ENCODE measurements at regions not wholly inside any gene's neighbourhood (a gene's known extent, or its start where the extent isn't known, plus 50 kb on each side); places are given as distances from the start of the nearest gene placed in this dataset.

DNA sequence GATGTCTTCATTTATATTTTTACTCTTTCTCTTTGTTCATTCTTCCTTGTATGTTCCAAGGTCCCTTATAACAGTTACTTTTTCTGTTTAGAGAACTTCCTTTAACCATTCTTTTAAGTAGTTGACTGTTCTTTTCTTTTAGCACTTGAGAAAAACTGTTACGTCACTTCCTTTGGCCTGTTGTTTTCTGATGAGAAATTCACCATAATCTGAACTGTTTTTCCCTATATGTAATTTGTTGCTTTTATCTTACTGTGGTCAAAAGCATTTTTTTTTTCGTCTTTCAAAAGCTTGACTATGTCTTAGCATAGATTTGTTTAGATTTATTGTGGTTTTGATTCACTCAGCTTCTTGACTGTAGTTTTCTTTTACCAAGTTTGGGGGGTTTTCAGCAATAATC lies 1660.3 kb upstream of the PCDH10 start:
- no peak for TF ChIP-seq POLR2AphosphoS5 (IDR thresholded peaks at IDR 0.05)
- no peak for TF ChIP-seq EP300 (IDR thresholded peaks at IDR 0.05)
- no peak for TF ChIP-seq POLR2A (IDR thresholded peaks at IDR 0.05)

All from gastroesophageal sphincter (tissue), 2 donors.